ENCODE measurements at regions not wholly inside any gene's neighbourhood (a gene's known extent, or its start where the extent isn't known, plus 50 kb on each side); places are given as distances from the start of the nearest gene placed in this dataset.

- H3K4me3 ChIP-seq (ENCODE audit: insufficient read depth, low read depth, low read length): no peak overlapping the region
- peaks cover 5% of the 10 kb centered on the region; the same call in 1 of the 2 replicates for H3K9me3 ChIP-seq (ENCODE audit: control insufficient read depth, insufficient read depth, low read length)
- no peak overlapping the region for H3K56ac ChIP-seq (ENCODE audit: extremely low read depth, insufficient read depth, low read length)
- ChIA-PET POLR2A (ENCODE audit: unreplicated experiment) (no interaction called here), CTCF (no interaction called here)
- H3K36me3 ChIP-seq (ENCODE audit: control insufficient read depth, insufficient read depth, low read length): no peaks in the 10 kb centered on the region
- H3K4me1 ChIP-seq (ENCODE audit: control insufficient read depth, insufficient read depth, low read length): no peaks in the 10 kb centered on the region
- no peak overlapping the region for H4K8ac ChIP-seq (ENCODE audit: low read depth in 2 of 2, low read length in 2 of 2)
- H3K4ac ChIP-seq (ENCODE audit: low read depth, low read length): no peak overlapping the region
- no peak overlapping the region for H2BK20ac ChIP-seq (ENCODE audit: low read depth, low read length)
- no peak overlapping the region for H2BK15ac ChIP-seq (ENCODE audit: low read depth, low read length)
- H3K27me3 ChIP-seq (ENCODE audit: control insufficient read depth, insufficient read depth, low read length): peaks cover 36% of the 10 kb centered on the region
- dilution Hi-C loops (cut with HindIII; ENCODE audit: low sequenced_read_pairs, unreplicated experiment) (no loop called here), intact Hi-C loops (cut with micrococcal nuclease) (no loop called here), in situ Hi-C loops (cut with MboI; ENCODE audit: low sequenced_read_pairs) (no loop called here)
- no peaks in the 10 kb centered on the region for H3K79me1 ChIP-seq (ENCODE audit: low read depth in 1 of 2, low read length in 2 of 2)
- H3K27ac ChIP-seq (ENCODE audit: insufficient read depth, low read length): no peak overlapping the region
- no peak overlapping the region for H3K18ac ChIP-seq (ENCODE audit: low read depth, low read length)
- no peak for TF ChIP-seq RCOR1 (IDR thresholded peaks at IDR 0.05; ENCODE audit: insufficient replicate concordance, low read length)
- no peak for TF ChIP-seq MAZ (IDR thresholded peaks at IDR 0.05; ENCODE audit: borderline replicate concordance, low read depth, low read length)
- TF ChIP-seq, protein P1, sequence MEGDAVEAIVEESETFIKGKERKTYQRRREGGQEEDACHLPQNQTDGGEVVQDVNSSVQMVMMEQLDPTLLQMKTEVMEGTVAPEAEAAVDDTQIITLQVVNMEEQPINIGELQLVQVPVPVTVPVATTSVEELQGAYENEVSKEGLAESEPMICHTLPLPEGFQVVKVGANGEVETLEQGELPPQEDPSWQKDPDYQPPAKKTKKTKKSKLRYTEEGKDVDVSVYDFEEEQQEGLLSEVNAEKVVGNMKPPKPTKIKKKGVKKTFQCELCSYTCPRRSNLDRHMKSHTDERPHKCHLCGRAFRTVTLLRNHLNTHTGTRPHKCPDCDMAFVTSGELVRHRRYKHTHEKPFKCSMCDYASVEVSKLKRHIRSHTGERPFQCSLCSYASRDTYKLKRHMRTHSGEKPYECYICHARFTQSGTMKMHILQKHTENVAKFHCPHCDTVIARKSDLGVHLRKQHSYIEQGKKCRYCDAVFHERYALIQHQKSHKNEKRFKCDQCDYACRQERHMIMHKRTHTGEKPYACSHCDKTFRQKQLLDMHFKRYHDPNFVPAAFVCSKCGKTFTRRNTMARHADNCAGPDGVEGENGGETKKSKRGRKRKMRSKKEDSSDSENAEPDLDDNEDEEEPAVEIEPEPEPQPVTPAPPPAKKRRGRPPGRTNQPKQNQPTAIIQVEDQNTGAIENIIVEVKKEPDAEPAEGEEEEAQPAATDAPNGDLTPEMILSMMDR (conservative IDR thresholded peaks at IDR 0.05; ENCODE audit: low read depth, low read length): no peak
- TF ChIP-seq CHD1 (IDR thresholded peaks at IDR 0.05; ENCODE audit: low read depth, low read length): no peak
- no peak for TF ChIP-seq RFX5 (IDR thresholded peaks at IDR 0.05; ENCODE audit: low read depth, low read length)
- no peak for TF ChIP-seq POLR2A (IDR thresholded peaks at IDR 0.05; ENCODE audit: low read depth, low read length)
- no peak for TF ChIP-seq RAD21 (IDR thresholded peaks at IDR 0.05; ENCODE audit: low read length)
- no peak overlapping the region for H3K9ac ChIP-seq (ENCODE audit: low read depth, low read length)
- no peak overlapping the region for H2AK5ac ChIP-seq (ENCODE audit: low read depth, low read length)
- no peak overlapping the region for H4K91ac ChIP-seq (ENCODE audit: insufficient read depth, low read depth, low read length)
- H3K14ac ChIP-seq (replicated peaks; ENCODE audit: low read depth, low read length): no peak overlapping the region
- no CpG with 5 or more reads among the region's 2 CpGs for WGBS, 2 experiments (ENCODE audit: extremely low coverage in 2 of 2, insufficient read length in 1 of 2)
- no peak overlapping the region for H3K23ac ChIP-seq (ENCODE audit: low read depth, low read length)
- peak overlapping the region; percentile 28 for H2AK9ac ChIP-seq (replicated peaks; ENCODE audit: low read depth, low read length, poor library complexity)
- no peak overlapping the region for H3K4me2 ChIP-seq (ENCODE audit: low read depth, low read length)
- DNase-seq (no peak), ATAC-seq (ENCODE audit: low read depth) (no peak)
- no peak overlapping the region for H2BK120ac ChIP-seq (ENCODE audit: low read depth, low read length)
- no TSS peak for BruUV-seq (replicated peaks)
- no peak overlapping the region for H2BK5ac ChIP-seq (ENCODE audit: low read depth, low read length, poor library complexity, severe bottlenecking)
- H3K9me1 ChIP-seq (ENCODE audit: insufficient read depth, low read length): no peaks in the 10 kb centered on the region
- H2AFZ ChIP-seq (replicated peaks; ENCODE audit: low read length, poor library complexity): no peak overlapping the region
- H4K20me1 ChIP-seq (ENCODE audit: insufficient read depth, low read length): no peaks in the 10 kb centered on the region
- no peak overlapping the region for H4K5ac ChIP-seq (ENCODE audit: low read depth, low read length)
These were observed 267.3 kb downstream of the BCOR start for GRCh38 chrX:39830414-39830813.

All from IMR-90 (cell line).